Activated T-cell treated with anti-CD3 and anti-CD28 coated beads for 48 hours (primary cell): ENCODE measurements at regions not wholly inside any gene's neighbourhood (a gene's known extent, or its start where the extent isn't known, plus 50 kb on each side); places are given as distances from the start of the nearest gene placed in this dataset.

ENCODE experiments used
- DNase-seq: peaks from one replicate; pipeline ENCODE4 v3.0.0-alpha.2; 2020; ENCODE audit warnings: low read depth

- no peak for DNase-seq
Measured at GRCh38 chr3:178152988-178153387, 383.2 kb upstream of the KCNMB2 start.

- no peak for DNase-seq
Measured at GRCh38 chr3:178155521-178155920, 380.7 kb upstream of the KCNMB2 start.

GRCh38 chr3:178156301-178156700, 379.9 kb upstream of the KCNMB2 start:
- no peak for DNase-seq

- no peak for DNase-seq
Measured at GRCh38 chr3:178159691-178160220, 376.5 kb upstream of the KCNMB2 start.

GRCh38 chr3:178169421-178169820, 366.8 kb upstream of the KCNMB2 start:
- no peak for DNase-seq

GRCh38 chr3:178170698-178171535, 365.3 kb upstream of the KCNMB2 start:
- DNase-seq, result no peak

- DNase-seq, result no peak
Measured at GRCh38 chr3:178172121-178172520, 364.1 kb upstream of the KCNMB2 start.

GRCh38 chr3:178174201-178174915, 361.9 kb upstream of the KCNMB2 start:
- DNase-seq, result no peak

GRCh38 chr3:178181088-178181487, 355.1 kb upstream of the KCNMB2 start:
- no peak for DNase-seq

GRCh38 chr3:178181784-178182183, 354.5 kb upstream of the KCNMB2 start:
- no peak for DNase-seq

GRCh38 chr3:178182337-178182779, 353.9 kb upstream of the KCNMB2 start:
- no peak for DNase-seq

GRCh38 chr3:178184833-178185232, 351.4 kb upstream of the KCNMB2 start:
- no peak for DNase-seq

- DNase-seq, result no peak
Measured at GRCh38 chr3:178186666-178187065, 349.6 kb upstream of the KCNMB2 start.

GRCh38 chr3:178189854-178190253, 346.4 kb upstream of the KCNMB2 start:
- no peak for DNase-seq

- DNase-seq, result no peak
Measured at GRCh38 chr3:178193846-178194245, 342.4 kb upstream of the KCNMB2 start.

GRCh38 chr3:178194539-178194938, 341.7 kb upstream of the KCNMB2 start:
- DNase-seq, result no peak

GRCh38 chr3:178195824-178196223, 340.4 kb upstream of the KCNMB2 start:
- no peak for DNase-seq

- no peak for DNase-seq
Measured at GRCh38 chr3:178198329-178198728, 337.9 kb upstream of the KCNMB2 start.

- DNase-seq, result no peak
Measured at GRCh38 chr3:178200316-178200715, 335.9 kb upstream of the KCNMB2 start.

GRCh38 chr3:178201714-178202113, 334.5 kb upstream of the KCNMB2 start:
- DNase-seq, result no peak

GRCh38 chr3:178202194-178202593, 334.0 kb upstream of the KCNMB2 start:
- DNase-seq, result no peak

- no peak for DNase-seq
Measured at GRCh38 chr3:178203165-178203564, 333.1 kb upstream of the KCNMB2 start.

GRCh38 chr3:178203650-178204049, 332.6 kb upstream of the KCNMB2 start:
- DNase-seq, result no peak
